ENCODE measurements at regions not wholly inside any gene's neighbourhood (a gene's known extent, or its start where the extent isn't known, plus 50 kb on each side); places are given as distances from the start of the nearest gene placed in this dataset.

DNA sequence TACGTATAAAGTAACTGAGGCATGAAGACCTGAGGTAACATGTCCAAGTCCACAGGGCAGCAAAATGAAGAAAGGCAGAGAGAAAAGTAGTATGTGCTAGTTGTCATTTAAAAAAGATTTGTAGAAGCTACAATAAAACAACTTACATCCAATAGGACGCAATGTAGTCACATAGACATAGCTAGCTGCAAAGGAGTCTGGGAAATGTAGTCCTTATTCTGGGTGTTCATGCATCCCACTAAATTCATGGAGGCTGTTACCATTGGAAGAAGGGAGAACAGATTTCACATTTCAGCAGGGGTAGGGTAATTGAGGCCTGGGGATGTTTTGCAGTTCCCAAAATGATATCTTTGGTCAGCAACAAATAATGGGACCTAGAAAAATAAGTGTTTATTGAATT lies 571.4 kb downstream of the MIAT start:
- DNase-seq: no peak
- H3K36me3 ChIP-seq (ENCODE audit: low read depth): no peaks in the 10 kb centered on the region
- TF ChIP-seq, protein P1, sequence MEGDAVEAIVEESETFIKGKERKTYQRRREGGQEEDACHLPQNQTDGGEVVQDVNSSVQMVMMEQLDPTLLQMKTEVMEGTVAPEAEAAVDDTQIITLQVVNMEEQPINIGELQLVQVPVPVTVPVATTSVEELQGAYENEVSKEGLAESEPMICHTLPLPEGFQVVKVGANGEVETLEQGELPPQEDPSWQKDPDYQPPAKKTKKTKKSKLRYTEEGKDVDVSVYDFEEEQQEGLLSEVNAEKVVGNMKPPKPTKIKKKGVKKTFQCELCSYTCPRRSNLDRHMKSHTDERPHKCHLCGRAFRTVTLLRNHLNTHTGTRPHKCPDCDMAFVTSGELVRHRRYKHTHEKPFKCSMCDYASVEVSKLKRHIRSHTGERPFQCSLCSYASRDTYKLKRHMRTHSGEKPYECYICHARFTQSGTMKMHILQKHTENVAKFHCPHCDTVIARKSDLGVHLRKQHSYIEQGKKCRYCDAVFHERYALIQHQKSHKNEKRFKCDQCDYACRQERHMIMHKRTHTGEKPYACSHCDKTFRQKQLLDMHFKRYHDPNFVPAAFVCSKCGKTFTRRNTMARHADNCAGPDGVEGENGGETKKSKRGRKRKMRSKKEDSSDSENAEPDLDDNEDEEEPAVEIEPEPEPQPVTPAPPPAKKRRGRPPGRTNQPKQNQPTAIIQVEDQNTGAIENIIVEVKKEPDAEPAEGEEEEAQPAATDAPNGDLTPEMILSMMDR (IDR thresholded peaks at IDR 0.05): no peak
- no peak overlapping the region for H3K4me3 ChIP-seq
- no peaks in the 10 kb centered on the region for H3K9me3 ChIP-seq
- no peak for ATAC-seq
- intact Hi-C loops (cut with DNase I, micrococcal nuclease): no loop called here
- no peaks in the 10 kb centered on the region for H3K4me1 ChIP-seq (ENCODE audit: low read depth)

DNA sequence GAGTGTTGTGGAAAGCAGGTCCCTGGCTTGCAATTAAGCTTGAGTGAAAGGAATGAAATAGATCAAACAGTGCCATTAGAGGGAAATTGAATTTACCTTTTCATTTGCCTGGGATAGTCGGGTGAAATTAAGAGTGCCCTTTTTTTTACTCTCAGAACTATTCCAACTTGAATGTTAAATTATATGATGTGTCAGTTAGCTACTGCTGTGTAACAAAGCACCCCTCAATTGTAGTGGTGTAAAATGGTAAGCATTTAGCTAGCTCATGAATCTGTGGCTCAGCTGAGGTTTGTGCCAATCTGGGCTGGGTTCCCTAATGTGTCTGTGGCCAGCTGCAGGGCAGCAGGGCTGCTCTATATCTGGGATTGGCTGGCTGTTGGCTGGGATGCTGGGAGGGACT lies 571.4 kb downstream of the MN1 start:
- Histone ChIP-seq H3K4me1 (ENCODE audit: low read depth) (no peaks in the 10 kb centered on the region), H3K4me3 (no peak overlapping the region), H3K9me3 (no peaks in the 10 kb centered on the region), H3K36me3 (ENCODE audit: low read depth) (no peaks in the 10 kb centered on the region)
- DNase-seq (no peak), ATAC-seq (no peak)
- TF ChIP-seq, protein P1 (IDR thresholded peaks at IDR 0.05): no peak
- intact Hi-C loops (cut with DNase I, micrococcal nuclease): no loop called here

DNA sequence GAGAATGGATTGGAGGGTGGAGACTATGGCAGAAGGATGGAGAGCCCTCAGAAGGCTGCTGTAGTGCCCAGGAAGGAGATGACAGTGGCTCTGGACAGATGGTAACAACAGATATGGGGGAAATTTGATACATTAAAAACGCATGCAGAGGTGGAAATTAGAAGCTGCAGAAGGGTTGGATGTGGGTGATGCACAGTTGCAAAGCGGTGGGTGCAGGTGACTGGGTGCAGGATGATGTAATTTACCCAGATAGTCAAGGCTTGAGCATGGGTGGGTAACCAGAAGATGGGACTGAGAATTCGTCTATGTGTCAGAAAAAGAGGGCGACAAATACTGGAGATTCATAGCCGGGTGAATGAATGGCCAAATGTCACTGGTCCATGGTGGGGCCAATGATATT lies 570.3 kb downstream of the MN1 start:
- no peaks in the 10 kb centered on the region for H3K36me3 ChIP-seq (ENCODE audit: low read depth)
- no peaks in the 10 kb centered on the region for H3K4me1 ChIP-seq (ENCODE audit: low read depth)
- TF ChIP-seq, protein P1 (IDR thresholded peaks at IDR 0.05): no peak
- H3K4me3 ChIP-seq: no peak overlapping the region
- H3K9me3 ChIP-seq: no peaks in the 10 kb centered on the region
- DNase-seq: no peak
- intact Hi-C loops (cut with DNase I, micrococcal nuclease): no loop called here
- ATAC-seq: no peak

DNA sequence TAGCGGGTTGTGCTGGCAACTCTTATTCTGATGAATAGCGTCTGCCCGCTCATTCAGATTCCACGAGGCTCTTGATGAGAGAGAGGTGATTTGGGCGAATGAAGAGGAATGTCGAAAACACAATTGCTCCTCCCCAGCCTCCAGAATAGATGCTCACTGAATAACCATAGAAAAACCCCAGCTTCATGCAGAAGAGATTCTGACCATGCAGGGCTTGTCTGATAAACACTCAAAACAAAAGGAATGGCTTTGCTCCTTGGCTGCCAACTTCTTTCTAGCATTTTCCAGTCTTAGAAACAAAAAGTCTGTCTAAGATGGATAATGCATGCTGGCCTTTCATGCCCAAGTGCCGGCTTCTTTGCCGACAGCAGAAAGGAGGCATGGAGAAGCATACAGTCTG lies 569.5 kb downstream of the MN1 start:
- TF ChIP-seq, protein P1 (IDR thresholded peaks at IDR 0.05): no peak
- Histone ChIP-seq H3K4me3 (no peak overlapping the region), H3K9me3 (no peaks in the 10 kb centered on the region), H3K4me1 (ENCODE audit: low read depth) (no peaks in the 10 kb centered on the region), H3K36me3 (ENCODE audit: low read depth) (no peaks in the 10 kb centered on the region)
- ATAC-seq: no peak
- DNase-seq: no peak
- intact Hi-C loops (cut with DNase I, micrococcal nuclease): no loop called here

DNA sequence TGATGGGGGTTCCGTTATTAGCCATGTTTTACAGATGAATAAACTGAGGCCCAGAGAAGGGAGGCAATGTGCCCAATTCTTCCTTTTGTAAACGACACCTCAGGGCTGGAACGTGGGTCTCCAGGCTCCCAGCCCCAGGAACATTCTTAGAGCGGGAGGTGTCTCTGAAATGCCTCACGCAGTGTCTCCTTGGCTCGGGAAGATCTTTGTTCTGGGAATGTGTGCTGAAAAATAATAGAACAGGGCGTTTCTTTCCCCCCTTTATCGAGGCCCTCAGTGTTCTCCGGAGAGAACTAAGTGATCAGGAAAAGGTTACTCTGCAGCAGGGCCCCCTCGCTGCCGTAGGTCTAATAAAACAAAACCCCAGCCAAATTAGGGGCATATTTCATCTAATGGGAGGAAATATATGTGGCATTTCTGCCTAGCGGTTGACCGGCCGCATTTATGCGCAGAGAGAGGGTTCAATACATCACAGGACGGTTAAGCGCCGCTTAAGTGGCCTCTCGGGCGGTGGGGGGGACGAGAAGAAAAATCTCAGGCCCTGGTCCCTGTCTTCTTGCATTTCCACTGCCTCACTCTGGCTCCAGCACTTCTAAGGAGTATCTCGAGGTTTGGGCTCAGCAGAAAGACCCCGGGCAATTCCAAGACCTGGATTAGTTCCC lies 564.3 kb downstream of the MN1 start:
- no peaks in the 10 kb centered on the region for H3K9me3 ChIP-seq
- H3K36me3 ChIP-seq (ENCODE audit: low read depth): no peaks in the 10 kb centered on the region
- TF ChIP-seq, protein P1 (IDR thresholded peaks at IDR 0.05): no peak
- H3K4me3 ChIP-seq: no peak overlapping the region
- DNase-seq (no peak), ATAC-seq (no peak)
- intact Hi-C loops (cut with DNase I, micrococcal nuclease): no loop called here
- H3K4me1 ChIP-seq (ENCODE audit: low read depth): no peaks in the 10 kb centered on the region
